ENCODE measurements at regions not wholly inside any gene's neighbourhood (a gene's known extent, or its start where the extent isn't known, plus 50 kb on each side); places are given as distances from the start of the nearest gene placed in this dataset.
"Not testable (repeated sequence)": the region's sequence is repeated elsewhere in the genome, so short reads cannot be mapped to it uniquely, and the experiment has no call there.

DNA sequence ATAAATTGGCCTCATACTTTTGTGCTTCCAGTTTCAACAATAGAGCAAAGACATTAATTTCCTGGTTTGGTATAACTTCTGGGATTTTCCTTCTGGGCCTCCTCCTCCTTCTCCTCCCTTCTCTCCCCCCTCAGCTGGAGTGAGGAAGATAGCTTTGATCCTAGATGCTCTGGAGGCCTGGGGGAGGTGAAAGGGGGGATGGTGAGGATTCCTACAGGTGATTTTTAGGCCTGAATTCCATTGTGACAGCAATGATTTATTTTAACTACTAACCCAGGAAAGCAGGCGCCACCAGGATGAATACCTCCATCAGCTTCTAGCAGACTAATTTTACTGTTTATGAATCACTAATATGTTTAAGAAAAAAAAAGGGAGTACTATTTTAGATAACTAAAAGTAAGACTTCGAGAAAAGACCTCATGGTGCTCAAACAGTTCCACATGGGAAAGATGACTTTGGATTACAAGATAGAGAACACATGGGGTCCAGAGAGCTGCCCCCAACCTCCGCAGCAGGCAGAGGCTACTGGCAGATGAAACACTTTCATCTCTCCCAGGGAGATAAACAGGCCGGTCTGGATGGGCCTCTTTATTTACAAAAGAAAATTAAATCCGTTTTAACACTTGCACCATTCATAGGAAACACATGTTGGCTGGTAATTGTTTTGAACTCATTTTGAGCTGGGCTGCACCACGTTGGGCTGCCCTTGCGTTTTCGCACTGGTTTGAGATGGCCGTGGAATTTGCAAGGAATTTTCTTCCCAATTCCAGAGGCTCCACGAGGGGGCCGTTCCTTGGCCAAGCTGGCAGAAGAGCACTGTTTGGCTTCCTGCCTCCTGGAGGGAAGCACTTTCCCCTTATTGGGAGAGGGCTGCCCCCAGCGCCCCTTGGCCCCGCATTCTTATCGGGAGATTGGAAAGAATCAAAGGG is 125.1 kb upstream of the STX18 start:
- DNase-seq (ENCODE audit: low read depth in 3 of 3), result no peak

DNA sequence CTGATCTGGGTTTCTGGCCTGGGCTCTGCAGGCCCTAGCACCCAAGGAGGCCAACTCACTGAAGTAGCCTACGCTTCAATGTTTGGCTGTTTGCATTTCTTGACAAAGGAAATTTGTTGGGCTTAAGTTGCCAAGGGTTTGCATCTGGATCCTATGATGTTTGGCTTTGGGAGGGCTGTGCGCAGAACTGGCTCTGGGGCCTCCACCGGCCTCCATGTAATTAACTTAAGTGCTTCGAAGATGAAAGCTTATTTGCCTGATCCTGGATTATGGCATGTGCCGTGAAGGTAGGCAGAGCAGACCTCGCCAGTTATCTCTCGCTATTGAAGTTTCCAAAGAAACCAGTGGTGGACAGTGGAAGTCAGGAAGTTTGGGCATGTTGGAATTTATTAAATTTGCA is 124.3 kb upstream of the STX18 start:
- no peak for DNase-seq (ENCODE audit: low read depth in 3 of 3)

DNA sequence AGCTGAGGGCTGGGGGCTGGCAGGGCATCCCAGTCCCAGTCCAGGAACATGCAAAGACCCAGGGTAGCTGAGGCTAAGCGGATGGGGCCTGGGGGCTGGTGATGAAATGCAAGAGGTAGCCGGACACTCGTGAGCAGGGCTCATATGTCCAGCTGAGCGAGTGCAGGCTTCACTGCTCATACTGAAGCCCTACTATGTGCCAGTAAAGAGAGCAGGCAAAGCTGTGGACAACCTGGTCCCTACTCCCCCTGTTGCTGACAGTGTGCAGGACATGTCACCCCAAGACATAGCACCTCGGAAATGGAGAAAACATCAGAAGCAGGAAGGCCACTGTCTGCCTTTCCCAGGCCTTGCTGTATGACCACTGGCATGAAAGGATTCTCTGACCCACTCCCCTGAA is 122.4 kb upstream of the STX18 start:
- DNase-seq (ENCODE audit: low read depth in 3 of 3), result no peak

DNA sequence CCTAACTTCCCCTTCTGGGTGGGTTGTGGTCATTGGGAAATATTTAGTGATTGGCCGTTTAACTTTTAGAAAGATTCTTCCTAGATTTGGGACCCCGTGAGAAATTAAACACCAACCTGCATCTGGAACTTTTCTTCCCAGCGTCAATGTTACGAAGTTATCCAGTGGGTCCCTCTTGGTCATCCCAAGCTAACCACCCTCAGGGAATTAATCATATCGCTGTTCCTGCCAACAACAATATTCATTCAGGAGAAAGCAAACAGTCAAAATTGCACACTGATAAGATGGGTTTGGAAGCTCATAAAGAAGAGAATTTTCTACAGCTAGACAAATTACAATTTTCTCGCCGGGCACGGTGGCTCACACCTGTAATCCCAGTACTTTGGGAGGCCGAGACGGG is 121.2 kb upstream of the STX18 start:
- DNase-seq (ENCODE audit: low read depth in 3 of 3), result no peak

DNA sequence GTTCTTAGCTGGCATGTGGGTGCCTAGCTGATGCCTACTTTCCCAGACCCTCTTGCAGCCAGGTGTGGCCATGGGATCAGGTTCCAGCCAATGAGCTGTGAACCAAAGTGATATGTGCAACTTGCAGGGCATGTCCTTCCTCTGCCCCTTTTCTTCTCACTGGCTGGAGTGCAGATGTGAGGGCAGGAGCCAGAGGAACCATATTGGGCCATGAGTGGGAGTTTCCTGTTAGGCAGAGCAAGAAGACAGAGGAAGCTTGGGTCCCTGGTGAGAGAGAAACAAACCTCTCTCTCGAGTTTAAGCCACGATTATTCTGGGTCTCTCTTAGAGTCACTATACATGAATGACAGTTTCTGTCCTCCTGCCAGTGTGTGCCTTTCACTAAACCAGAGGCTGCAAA is 120.4 kb upstream of the STX18 start:
- DNase-seq (ENCODE audit: low read depth in 3 of 3), result no peak

DNA sequence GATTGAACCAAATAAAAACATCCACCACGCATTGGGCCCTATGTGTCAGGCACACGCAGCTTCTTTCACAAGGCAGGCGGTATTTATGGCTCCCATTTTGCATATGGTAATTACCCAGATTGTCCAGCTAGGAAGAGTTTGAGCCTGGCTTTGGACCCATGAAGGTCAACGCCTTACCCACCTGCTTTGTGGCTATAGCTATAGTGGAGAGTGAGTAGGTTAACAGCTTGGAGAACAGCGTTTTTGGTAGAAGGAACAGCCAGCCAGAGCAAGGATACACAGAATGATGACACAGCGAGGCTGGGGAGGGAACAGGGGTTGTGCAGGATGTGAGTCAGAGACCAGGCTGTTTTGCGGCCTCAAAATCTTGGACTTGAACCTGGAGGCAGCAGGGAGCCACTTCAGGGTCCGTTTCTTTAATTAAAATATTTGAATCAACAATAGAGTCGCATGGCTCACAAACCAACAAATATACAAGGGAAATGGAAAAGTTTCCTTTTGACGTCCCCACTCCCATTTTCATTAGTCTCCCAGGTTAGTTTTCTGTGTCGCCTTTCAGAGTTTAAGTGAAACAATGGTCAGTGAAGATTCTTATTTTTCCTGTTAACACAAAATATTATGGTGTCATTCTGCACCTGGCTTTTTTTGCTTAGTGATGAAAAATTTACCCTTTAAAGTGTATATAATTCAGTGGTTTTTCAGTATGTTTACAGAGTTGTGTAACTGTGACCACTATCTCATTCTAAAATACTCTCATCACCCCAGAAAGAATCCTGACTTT is 118.2 kb upstream of the STX18 start:
- DNase-seq (ENCODE audit: low read depth in 3 of 3), result no peak

DNA sequence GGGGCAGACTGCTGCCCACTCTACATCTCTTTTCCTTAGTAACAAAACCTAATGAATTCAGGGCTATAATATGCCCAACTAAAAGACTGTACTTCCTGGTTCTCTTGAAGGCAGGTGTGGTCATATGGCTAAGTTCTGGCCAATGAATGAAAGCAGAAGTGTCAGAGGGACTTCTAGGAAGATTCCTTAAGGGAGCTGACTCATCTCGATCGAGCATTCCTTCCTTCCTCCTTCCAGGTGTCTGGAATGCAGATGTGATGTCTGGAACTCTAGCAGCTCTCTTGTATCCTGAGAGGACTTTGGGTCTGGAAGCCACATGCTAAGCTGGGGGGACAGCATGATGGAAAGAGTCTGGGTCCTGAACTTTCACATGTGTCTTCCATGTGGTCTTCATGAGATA is 116.2 kb upstream of the STX18 start:
- DNase-seq (ENCODE audit: low read depth in 3 of 3), result no peak

DNA sequence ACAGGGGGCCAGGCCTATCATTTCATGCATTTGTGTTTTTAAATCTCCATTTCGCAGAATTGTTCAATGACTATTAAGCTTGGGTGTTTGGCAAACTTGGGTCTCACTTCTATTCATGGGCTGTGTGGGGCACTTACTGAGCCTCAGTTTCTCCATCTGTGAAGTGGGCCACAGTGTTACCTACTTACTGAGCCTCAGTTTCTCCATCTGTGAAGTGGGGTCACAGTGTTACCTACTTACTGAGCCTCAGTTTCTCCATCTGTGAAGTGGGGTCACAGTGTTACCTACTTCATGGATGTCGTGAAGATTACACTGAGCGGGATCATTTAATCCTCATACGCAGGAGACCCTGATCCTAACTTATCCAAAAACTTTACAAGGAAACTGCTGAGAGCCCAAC is 115.1 kb upstream of the STX18 start:
- DNase-seq (ENCODE audit: low read depth in 3 of 3), result no peak

DNA sequence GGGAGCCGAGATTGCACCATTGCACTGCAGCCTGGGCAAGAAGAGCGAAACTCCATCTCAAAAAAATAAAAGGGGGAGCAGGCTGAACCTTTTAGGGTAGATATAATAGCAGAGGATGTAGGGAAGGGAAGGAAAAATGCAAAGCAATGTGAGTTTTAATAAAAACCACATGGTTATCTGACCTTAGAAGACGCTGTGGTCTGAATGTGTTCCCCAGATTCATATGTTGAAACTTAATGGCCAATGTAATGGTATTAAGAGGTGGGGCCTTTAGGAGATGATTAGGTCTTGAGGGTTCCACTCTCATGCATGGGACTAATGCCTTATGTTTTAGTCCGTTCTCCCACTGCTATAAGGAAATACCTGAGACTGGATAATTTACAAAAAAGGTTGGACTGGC is 114.1 kb upstream of the STX18 start:
- DNase-seq (ENCODE audit: low read depth in 3 of 3), result no peak

DNA sequence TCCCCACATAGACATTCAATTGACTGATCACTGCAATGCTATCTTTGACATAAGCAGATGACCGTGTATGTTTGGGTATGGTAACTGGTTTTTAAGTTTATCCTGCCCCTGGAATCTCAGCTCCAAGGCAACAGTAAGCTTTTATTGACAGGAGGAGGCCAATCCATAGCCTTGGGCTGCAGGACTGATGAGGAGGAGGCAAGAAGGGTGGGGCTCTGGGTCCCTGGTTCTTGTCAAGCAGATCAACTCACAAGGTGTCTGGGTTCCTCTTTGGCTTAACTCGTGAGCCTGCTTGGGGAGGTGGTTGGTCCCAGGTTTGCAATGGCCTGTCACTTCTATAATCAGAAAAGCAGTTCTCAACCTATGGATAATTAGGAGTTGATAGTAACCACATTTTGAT is 113.2 kb upstream of the STX18 start:
- DNase-seq (ENCODE audit: low read depth in 3 of 3), result no peak

DNA sequence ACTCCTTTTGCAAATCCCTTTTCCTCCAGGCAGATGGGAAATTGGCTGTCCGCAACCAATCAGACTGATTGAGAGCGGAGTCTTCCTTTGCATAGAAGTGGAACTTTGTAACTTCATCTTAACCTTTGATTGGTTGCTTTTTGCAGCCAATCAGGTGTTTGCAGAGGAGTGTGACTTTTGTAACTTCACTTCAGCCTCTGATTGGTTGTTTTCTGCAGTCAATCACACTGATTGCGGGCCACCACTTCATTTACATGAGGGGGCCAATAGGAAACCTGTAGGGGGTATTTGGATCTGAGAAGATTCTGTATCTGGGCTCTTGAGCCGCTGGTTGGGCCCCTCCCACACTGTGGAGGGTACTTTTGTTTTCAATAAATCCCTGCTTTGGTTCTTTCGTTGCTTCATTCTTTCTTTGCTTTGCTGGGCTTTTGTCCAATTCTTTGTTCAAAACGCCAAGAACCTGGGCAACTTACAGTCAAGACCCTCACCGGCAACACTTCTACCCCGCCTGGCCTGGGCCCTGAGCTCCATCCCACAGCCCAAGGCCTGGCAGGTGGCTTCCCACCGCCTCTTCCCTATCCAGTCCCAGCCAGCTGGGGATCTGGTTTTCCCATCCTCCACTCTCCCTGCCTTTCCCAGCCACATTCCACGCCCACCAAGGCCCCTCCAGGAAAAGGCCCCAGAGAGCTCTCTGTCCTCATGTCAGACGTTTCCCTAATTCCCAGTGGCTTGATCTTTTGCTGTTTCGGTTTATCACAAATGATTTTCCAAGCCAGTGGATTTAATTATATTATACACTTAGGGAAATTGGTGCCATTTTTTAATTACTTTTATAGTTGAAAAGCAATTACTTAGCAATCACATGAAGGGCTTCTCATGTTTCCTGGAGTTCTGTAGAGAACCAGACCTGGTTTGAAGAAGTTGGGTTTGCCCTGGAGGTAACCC is 110.2 kb upstream of the STX18 start:
- no peak for DNase-seq (ENCODE audit: low read depth in 3 of 3)

DNA sequence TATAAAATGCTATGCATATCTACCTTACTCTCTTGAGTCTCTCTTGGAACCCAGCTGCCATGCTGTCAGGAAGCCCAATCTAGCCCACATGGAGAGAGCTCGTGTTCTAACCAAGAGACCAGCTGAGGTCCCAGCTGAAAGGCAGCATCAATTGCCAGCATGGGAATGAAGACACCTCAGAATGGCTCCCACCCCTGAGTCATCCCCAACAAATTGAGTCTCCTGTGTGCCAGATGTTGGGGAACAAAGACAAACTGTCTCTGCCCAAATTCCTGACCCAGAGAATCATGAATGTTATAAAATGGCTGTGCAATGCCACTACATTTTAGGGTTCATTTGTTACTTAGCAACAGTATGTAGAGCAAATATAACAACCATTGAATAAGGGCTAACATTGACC is 105.2 kb upstream of the STX18 start:
- DNase-seq (ENCODE audit: low read depth in 3 of 3), result no peak

DNA sequence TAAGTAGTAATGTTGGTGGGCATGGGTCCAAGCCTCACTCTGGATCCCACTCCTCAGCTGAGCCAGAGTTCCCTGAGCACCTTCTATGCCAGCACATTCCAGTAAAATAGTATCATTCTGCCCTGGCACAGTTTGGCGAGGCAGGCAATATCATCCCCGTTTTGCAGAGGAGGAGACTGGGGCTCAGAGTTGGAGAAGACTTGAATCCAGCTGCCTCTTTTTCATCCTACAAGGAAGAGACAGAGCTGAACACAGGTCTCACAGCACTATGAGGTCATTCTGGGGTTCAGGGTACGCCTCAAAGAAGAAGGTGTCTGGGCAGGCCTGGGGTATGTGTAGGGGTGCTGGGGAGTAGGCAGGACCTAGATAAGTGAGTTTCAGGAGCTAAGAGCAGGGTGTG is 103.9 kb upstream of the STX18 start:
- DNase-seq (ENCODE audit: low read depth in 3 of 3), result no peak

DNA sequence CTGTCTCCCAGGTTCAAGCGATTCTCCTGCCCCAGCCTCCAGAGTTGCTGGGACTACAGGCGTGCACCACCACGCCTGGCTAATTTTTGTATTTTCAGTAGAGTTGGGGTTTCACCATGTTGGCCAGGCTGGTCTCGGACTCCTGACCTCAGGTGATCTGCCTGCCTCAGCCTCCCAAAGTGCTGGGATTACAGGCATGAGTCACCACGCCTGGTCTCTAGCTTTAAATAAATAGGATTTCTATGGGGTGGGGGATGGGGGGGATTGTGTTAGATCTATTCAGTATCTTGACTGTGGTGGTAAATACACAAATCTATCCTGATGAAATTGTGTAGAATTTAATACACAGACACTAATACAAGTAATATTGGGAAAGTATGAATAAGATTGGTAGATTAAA is 102.4 kb upstream of the STX18 start:
- DNase-seq (ENCODE audit: low read depth in 3 of 3), result not testable (repeated sequence)

DNA sequence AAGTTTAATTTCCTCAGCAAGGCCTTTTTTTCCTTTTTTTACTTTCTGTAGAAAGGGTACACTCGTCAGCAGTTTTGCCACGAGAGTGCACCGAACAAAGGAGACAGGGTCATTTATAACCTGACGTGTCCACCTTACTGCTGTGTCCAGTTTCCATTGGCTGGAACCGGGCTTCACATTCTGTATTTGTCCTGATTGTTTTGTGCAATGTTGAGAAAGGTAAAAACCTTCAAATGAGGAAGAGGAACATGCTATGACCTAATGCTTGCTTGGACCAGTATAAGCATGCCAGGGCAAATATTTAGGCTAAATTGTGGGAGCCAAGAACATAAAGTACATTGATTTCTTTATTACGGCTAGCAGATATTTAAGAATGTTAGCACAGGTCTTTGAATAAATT is 101.9 kb upstream of the STX18 start:
- not testable (repeated sequence) for DNase-seq (ENCODE audit: low read depth in 3 of 3)

DNA sequence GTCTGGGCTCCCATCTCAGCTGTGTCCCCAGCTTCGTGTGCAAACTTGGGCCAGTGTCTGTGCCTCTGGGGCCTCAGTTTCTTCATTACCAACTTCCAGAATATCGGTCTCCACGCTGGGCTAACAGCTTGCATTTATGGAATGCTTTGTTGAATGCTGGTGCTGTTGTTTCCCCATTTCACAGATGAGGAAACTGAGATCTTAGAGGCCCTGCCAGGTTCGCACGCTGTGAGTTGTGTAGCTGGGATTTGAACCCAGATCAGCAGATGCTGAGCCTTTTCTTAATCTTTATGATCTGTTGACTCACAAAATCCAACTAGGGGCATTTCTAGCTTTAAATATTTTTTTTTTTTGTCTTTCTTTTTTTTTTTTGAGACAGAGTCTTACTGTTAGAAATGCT is 101.5 kb upstream of the STX18 start:
- DNase-seq (ENCODE audit: low read depth in 3 of 3), result no peak

DNA sequence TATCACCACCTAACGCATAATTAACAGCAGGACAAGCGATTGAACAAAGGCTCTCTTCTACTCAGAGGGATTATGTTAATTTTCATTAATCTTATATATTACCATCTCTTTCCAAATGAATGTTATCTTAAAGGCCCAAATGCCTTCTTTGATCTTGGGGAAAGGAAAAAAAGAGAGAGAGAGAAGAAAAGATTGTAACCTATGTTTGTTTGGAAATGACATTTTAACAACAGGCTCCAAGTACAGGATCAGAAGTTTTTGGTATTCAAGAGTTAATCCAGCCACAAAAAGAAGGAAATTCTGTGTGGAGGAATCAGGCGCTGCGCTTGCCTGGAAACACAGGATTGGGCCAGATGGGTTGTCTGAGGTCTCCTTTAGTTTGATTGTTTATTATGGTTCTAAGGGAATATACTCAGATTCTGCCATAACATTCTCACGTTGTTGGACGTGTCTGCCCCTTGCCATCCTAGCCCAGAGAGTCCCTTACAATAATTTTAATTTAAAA is 100.7 kb upstream of the STX18 start:
- no peak for DNase-seq (ENCODE audit: low read depth in 3 of 3)

DNA sequence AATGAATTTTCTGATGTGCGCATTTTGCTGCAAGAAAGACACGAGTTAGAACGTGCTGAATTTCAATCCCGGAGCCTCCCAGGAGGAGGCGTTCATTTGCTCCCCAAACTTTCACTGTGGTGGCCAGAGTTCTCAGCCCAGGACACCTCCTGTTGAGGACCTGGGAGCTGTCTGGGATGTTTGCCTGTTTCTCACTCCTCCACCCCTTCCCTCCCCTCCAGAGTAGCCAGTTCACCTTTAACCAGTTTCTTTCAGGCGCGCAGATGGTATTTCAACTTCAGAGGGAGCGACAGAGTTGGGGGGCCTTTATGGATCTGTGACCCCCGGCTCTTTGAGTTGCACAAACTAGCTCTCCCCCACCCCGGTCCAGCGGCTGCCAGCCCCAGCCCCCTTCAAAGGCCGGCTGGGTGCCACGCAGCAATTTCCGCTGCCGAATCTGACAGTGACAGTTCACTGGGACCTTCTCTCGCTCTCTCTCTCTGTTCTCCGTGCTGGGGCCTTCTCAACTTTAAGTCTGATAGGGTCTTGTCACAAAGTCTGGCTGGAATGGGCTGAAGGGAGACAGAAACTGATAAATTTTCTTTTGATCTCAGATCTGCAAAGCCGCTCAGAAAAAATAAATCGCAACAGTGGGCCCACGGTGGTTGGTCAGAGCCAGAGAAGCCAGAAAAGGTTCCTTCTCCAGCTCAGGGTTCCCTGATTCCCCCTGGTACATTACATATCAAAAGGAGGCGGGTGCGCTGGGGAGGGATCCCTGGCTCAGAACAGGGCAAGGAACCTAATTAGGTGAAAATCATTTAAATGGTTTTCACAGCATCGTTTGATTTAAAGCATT is 100.0 kb upstream of the STX18 start:
- no peak for DNase-seq (ENCODE audit: low read depth in 3 of 3)

DNA sequence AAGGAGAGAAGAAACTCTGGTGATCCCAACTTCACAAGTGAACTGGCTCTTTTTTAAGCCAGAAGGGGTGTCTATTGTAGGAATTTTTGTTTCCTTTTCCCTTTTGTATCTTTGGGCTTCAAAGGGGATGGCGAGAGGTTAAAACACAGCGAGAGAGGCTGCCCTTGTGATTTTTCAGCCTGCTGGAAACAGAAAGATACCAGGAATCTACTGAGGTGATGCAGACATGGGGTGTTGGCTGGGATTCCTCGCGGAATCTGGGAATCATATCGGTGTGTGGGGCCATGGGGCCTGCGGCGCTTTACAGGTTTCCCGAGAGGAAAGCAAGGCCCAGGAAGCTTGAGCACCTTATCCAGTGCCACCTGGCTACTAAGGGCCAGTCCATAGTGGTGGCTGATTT is 99.4 kb upstream of the STX18 start:
- no peak for DNase-seq (ENCODE audit: low read depth in 3 of 3)

DNA sequence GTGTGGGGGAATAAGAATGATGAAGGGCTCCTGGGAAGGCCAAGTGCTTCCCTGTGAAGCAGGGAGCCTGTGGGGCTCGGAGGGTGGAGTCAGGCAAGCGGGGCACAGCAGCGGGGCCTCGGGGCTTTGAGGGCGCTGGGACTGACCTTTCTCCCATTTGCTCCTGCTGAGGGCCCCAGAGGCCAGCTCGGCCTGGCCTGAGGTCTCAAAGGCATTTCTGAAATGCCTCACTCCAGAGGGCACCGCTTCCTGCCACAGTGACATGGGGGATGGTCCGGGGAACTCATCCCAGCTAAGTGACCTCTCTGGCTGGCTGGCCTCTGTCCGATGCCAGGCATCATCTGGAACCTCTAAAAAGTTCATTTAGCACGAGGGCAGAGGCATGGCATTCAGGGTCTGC is 98.8 kb upstream of the STX18 start:
- DNase-seq (ENCODE audit: low read depth in 3 of 3), result no peak

DNA sequence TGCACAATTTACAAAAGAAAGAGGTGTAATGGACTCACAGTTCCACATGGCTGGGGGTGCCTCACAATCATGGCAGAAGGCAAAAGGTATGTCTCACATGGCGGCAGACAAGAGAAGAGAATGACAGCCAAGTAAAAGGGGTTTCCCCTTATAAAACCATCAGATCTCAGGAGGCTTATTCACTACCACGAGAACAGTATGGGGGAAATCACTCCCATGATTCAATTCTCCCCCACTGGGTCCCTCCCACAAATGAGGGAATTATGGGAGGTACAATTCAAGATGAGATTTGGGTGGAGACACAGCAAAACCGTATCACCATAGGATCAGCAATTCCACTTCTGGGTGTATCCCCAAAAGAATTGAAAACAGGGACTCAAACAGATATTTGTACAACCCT is 97.5 kb upstream of the STX18 start:
- DNase-seq (ENCODE audit: low read depth in 3 of 3), result no peak
